Transverse colon (tissue), 4 donors: ENCODE measurements at regions not wholly inside any gene's neighbourhood (a gene's known extent, or its start where the extent isn't known, plus 50 kb on each side); places are given as distances from the start of the nearest gene placed in this dataset.

Source experiments
- DNase-seq: peaks from one replicate; pipeline ENCODE4 v3.0.0-alpha.2; 2019
- H3K27ac ChIP-seq, 4 donors: fragments of 200-600 bp; sonication (generic); 2 replicates each; pipeline ENCODE4 v1.5.1; 2016 to 2018; ENCODE audit warnings: inconsistent platforms in 4 of 4
- H3K27me3 ChIP-seq: fragments of 200-600 bp; sonication (generic); 2 replicates; pipeline ENCODE4 v1.5.1; 2017; ENCODE audit warnings: inconsistent platforms
- H3K36me3 ChIP-seq, 4 donors: fragments of 200-600 bp; sonication (generic); 2 replicates each; pipeline ENCODE4 v1.5.1; 2017 to 2019; ENCODE audit warnings: inconsistent platforms in 4 of 4
- H3K4me1 ChIP-seq, 4 donors: fragments of 200-600 bp; sonication (generic); 2 replicates each; pipeline ENCODE4 v1.5.1; 2017 to 2020; ENCODE audit warnings: inconsistent platforms in 4 of 4
- H3K4me3 ChIP-seq, 4 donors: fragments of 200-600 bp; sonication (generic); 1 replicate in 1 of 4; 2 replicates in 3 of 4; pipeline versions ENCODE4 v1.5.1 to v1.6.1; 2017 to 2019; ENCODE audit warnings: inconsistent platforms in 4 of 4
- H3K9me3 ChIP-seq, 2 donors: fragments of 200-600 bp; sonication (generic); 2 replicates each; pipeline ENCODE4 v1.5.1; 2017 to 2019; ENCODE audit warnings: inconsistent platforms in 2 of 2
- CTCF ChIP-seq, 5 experiments: fragments of 200-600 bp in 3 of 5; fragments of 450-650 bp in 2 of 5; sonication (generic) in 3 of 5; IDR thresholded peaks; 1 replicate in 2 of 5; 2 replicates in 3 of 5; pipeline ENCODE4 v1.5.1; 2016 to 2017; ENCODE audit warnings: antibody characterized with exemption in 5 of 5, inconsistent platforms in 3 of 5, mild to moderate bottlenecking in 2 of 5, moderate library complexity in 1 of 5
- EP300 ChIP-seq: sonication (generic); formaldehyde crosslinking; IDR thresholded peaks from one replicate; pipeline ENCODE4 v1.6.1; 2017; ENCODE audit warnings: antibody characterized with exemption, low read depth
- POLR2A ChIP-seq: fragments of 450-650 bp; IDR thresholded peaks from one replicate; pipeline ENCODE4 v1.6.1; 2016; ENCODE audit warnings: antibody characterized with exemption, mild to moderate bottlenecking, moderate library complexity
- POLR2AphosphoS5 ChIP-seq, 3 donors: sonication (generic); formaldehyde crosslinking; IDR thresholded peaks; one replicate each; pipeline ENCODE4 v1.6.1; 2016; ENCODE audit warnings: antibody characterized with exemption in 3 of 3
- WGBS, 2 donors: methylation state at CpG; one replicate each; pipeline ENCODE4 v1.1.5; 2018; ENCODE audit warnings: low coverage in 1 of 2; 5-methylcytosine and 5-hydroxymethylcytosine counted together
- in situ Hi-C, 4 donors: fragments of 200-750 bp; cut with MboI; loops; one replicate each; pipeline versions ENCODE4 v1.15.0 to v1.15.1; 2017; ENCODE audit warnings: low sequenced_read_pairs in 3 of 4, low pct_ligation_motif_present in 1 of 4, low pct_unique_long_range_greater_than_20kb in 1 of 4
- intact Hi-C: fragments of 100-400 bp; cut with DNase I; formaldehyde crosslinking; loops from one replicate; pipeline ENCODE4 v1.15.1; 2023; ENCODE audit warnings: low total_unique reads

- Histone ChIP-seq H3K27ac (peak overlapping the region in 2 of 4 donors; percentile 9 to 41), H3K4me1 (peaks cover 12 to 28% (median 19%) of the 10 kb centered on the region in 4 donors), H3K36me3 (no peaks in the 10 kb centered on the region), H3K9me3 (no peaks in the 10 kb centered on the region), H3K4me3 (no peak overlapping the region), H3K27me3 (no peaks in the 10 kb centered on the region)
- WGBS, 2 donors, result 69 to 86% methylated on average over 7 to 19 of the region's 19 CpGs
- no peak for TF ChIP-seq POLR2A
- no peak for TF ChIP-seq CTCF (IDR thresholded peaks at IDR 0.05)
- TF ChIP-seq EP300, result no peak
- no peak for TF ChIP-seq POLR2AphosphoS5 (IDR thresholded peaks at IDR 0.05)
- in situ Hi-C loops (no loop called here), intact Hi-C loops (no loop called here)
- no peak for DNase-seq
These were observed 163.5 kb downstream of the IRF8 start for GRCh38 chr16:86062271-86062965.

GRCh38 chr16:86063760-86064405 lies 164.9 kb downstream of the IRF8 start:
- no peak overlapping the region for H3K4me3 ChIP-seq
- no peak for TF ChIP-seq POLR2A
- no peak for TF ChIP-seq EP300
- TF ChIP-seq CTCF (IDR thresholded peaks at IDR 0.05), result no peak
- TF ChIP-seq POLR2AphosphoS5 (IDR thresholded peaks at IDR 0.05), result no peak
- H3K27ac ChIP-seq, result no peak overlapping the region
- no peaks in the 10 kb centered on the region for H3K9me3 ChIP-seq
- no peaks in the 10 kb centered on the region for H3K27me3 ChIP-seq
- no peaks in the 10 kb centered on the region for H3K36me3 ChIP-seq
- intact Hi-C loops, result no loop called here
- no peak for DNase-seq
- H3K4me1 ChIP-seq, result peaks cover 12 to 28% (median 19%) of the 10 kb centered on the region in 4 donors
- in situ Hi-C loops, result no loop called here
- WGBS, 2 donors, result 69% methylated on average over 8 of the region's 9 CpGs; no CpG with 5 or more reads in 1 of the 2 donors

- Histone ChIP-seq H3K27ac (no peak overlapping the region), H3K36me3 (no peaks in the 10 kb centered on the region), H3K27me3 (no peaks in the 10 kb centered on the region), H3K9me3 (no peaks in the 10 kb centered on the region), H3K4me1 (peaks cover 12 to 23% (median 17%) of the 10 kb centered on the region in 4 donors), H3K4me3 (no peak overlapping the region)
- WGBS, 2 donors, result 86% methylated on average over 11 of the region's 11 CpGs; no CpG with 5 or more reads in 1 of the 2 donors
- in situ Hi-C loops, result no loop called here
- DNase-seq, result no peak
- TF ChIP-seq EP300, result no peak
- no peak for TF ChIP-seq POLR2A
- TF ChIP-seq CTCF (IDR thresholded peaks at IDR 0.05), result no peak
- no peak for TF ChIP-seq POLR2AphosphoS5 (IDR thresholded peaks at IDR 0.05)
- intact Hi-C loops, result no loop called here
These were observed 165.7 kb downstream of the IRF8 start for GRCh38 chr16:86064431-86065250.

DNA sequence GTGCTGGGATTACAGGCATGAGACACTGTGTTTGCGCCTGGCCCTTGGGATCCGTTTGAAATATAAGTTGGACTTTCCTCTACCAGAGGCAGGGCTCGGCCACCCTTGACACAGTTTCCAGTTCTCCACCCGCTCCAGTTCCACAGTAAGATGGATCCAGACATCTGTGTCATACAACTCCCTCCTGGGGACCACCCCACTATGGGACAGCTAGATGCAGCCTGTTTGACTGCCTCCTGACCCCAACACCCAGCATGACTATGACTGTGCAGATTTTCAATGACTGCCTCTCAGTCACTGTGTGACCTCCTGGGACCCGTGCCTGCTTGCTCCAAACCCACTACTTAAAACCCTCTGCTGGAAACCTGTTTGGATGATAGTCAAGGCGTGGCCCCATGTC lies 166.7 kb downstream of the IRF8 start:
- TF ChIP-seq EP300, result no peak
- no peak for TF ChIP-seq CTCF (IDR thresholded peaks at IDR 0.05)
- TF ChIP-seq POLR2AphosphoS5 (IDR thresholded peaks at IDR 0.05), result no peak
- no peak for TF ChIP-seq POLR2A
- Histone ChIP-seq H3K27ac (no peak overlapping the region), H3K27me3 (no peaks in the 10 kb centered on the region), H3K4me3 (no peak overlapping the region), H3K36me3 (no peaks in the 10 kb centered on the region), H3K9me3 (no peaks in the 10 kb centered on the region), H3K4me1 (peaks cover 3 to 13% (median 9%) of the 10 kb centered on the region in 4 donors)
- intact Hi-C loops (no loop called here), in situ Hi-C loops (no loop called here)
- 63 to 74% methylated on average over 4 to 6 of the region's 6 CpGs for WGBS, 2 donors
- no peak for DNase-seq
